ENCODE measurements at regions not wholly inside any gene's neighbourhood (a gene's known extent, or its start where the extent isn't known, plus 50 kb on each side); places are given as distances from the start of the nearest gene placed in this dataset.

- Histone ChIP-seq H4K91ac (ENCODE audit: low read length) (no peak overlapping the region), H3K4me1 (ENCODE audit: control insufficient read depth, insufficient read depth, low read depth, low read length) (no peaks in the 10 kb centered on the region), H2BK120ac (ENCODE audit: low read depth, low read length) (no peak overlapping the region), H2BK15ac (ENCODE audit: low read depth, poor library complexity, severe bottlenecking) (no peak overlapping the region), H3K4me2 (ENCODE audit: low read length, poor library complexity, severe bottlenecking) (no peak overlapping the region), H3K23ac (ENCODE audit: low read length in 2 of 2) (no peak overlapping the region), H3K4me3 (ENCODE audit: insufficient read depth in 1 of 2, low read depth in 1 of 2, low read length in 2 of 2) (no peak overlapping the region), H3K4ac (ENCODE audit: low read depth in 1 of 2, low read length in 2 of 2) (no peak overlapping the region), H3K9me3 (ENCODE audit: control insufficient read depth, low read length) (no peaks in the 10 kb centered on the region), H2BK12ac (ENCODE audit: low read length in 2 of 2) (no peak overlapping the region), H3K18ac (ENCODE audit: low read depth in 1 of 2, low read length in 2 of 2) (no peak overlapping the region), H3K14ac (ENCODE audit: low read length in 2 of 2) (no peak overlapping the region), H2BK5ac (ENCODE audit: low read depth, low read length, poor library complexity, severe bottlenecking) (no peak overlapping the region), H3K9ac (ENCODE audit: low read length) (no peak overlapping the region), H3K27ac (ENCODE audit: low read length, poor library complexity, severe bottlenecking) (no peak overlapping the region), H3K36me3 (ENCODE audit: control insufficient read depth in 1 of 2, insufficient read depth in 2 of 2, low read depth in 1 of 2, low read length in 2 of 2) (no peaks in the 10 kb centered on the region), H2AFZ (ENCODE audit: low read depth, low read length) (no peak overlapping the region), H2AK5ac (ENCODE audit: low read length, severe bottlenecking) (no peak overlapping the region), H3K27me3 (ENCODE audit: control insufficient read depth in 1 of 2, insufficient read depth in 1 of 2, low read length in 2 of 2) (peaks cover 7 to 28% of the 10 kb centered on the region in 2 experiments), H3K79me1 (replicated peaks; ENCODE audit: low read length, poor library complexity, severe bottlenecking) (no peaks in the 10 kb centered on the region), H4K8ac (ENCODE audit: low read length) (no peak overlapping the region)
- WGBS, result 86% methylated on average over 6 of the region's 6 CpGs
- no peak for DNase-seq
These were observed 133.9 kb downstream of the CYP26B1 start for GRCh38 chr2:72013726-72014125.

- Histone ChIP-seq H2BK12ac (ENCODE audit: low read length in 2 of 2) (no peak overlapping the region), H3K14ac (ENCODE audit: low read length in 2 of 2) (no peak overlapping the region), H2BK15ac (ENCODE audit: low read depth, poor library complexity, severe bottlenecking) (no peak overlapping the region), H3K36me3 (ENCODE audit: control insufficient read depth in 1 of 2, insufficient read depth in 2 of 2, low read depth in 1 of 2, low read length in 2 of 2) (no peaks in the 10 kb centered on the region), H2AK5ac (ENCODE audit: low read length, severe bottlenecking) (no peak overlapping the region), H4K8ac (ENCODE audit: low read length) (no peak overlapping the region), H3K9me3 (ENCODE audit: control insufficient read depth, low read length) (no peaks in the 10 kb centered on the region), H3K79me1 (replicated peaks; ENCODE audit: low read length, poor library complexity, severe bottlenecking) (no peaks in the 10 kb centered on the region), H3K27me3 (ENCODE audit: control insufficient read depth in 1 of 2, insufficient read depth in 1 of 2, low read length in 2 of 2) (peaks cover 7 to 34% of the 10 kb centered on the region in 2 experiments), H2BK120ac (ENCODE audit: low read depth, low read length) (no peak overlapping the region), H3K23ac (ENCODE audit: low read length in 2 of 2) (no peak overlapping the region), H2AFZ (ENCODE audit: low read depth, low read length) (no peak overlapping the region), H2BK5ac (ENCODE audit: low read depth, low read length, poor library complexity, severe bottlenecking) (no peak overlapping the region), H3K18ac (ENCODE audit: low read depth in 1 of 2, low read length in 2 of 2) (no peak overlapping the region), H3K4me1 (ENCODE audit: control insufficient read depth, insufficient read depth, low read depth, low read length) (no peaks in the 10 kb centered on the region), H3K9ac (ENCODE audit: low read length) (no peak overlapping the region), H3K4me2 (ENCODE audit: low read length, poor library complexity, severe bottlenecking) (no peak overlapping the region), H3K27ac (ENCODE audit: low read length, poor library complexity, severe bottlenecking) (no peak overlapping the region), H3K4ac (ENCODE audit: low read depth in 1 of 2, low read length in 2 of 2) (no peak overlapping the region), H4K91ac (ENCODE audit: low read length) (no peak overlapping the region), H3K4me3 (ENCODE audit: insufficient read depth in 1 of 2, low read depth in 1 of 2, low read length in 2 of 2) (peak overlapping the region in 1 of 2 experiments; percentile 14)
- no peak for DNase-seq
- WGBS, result 78% methylated on average over 7 of the region's 9 CpGs
These were observed 134.6 kb downstream of the CYP26B1 start for GRCh38 chr2:72012886-72013574.

DNA sequence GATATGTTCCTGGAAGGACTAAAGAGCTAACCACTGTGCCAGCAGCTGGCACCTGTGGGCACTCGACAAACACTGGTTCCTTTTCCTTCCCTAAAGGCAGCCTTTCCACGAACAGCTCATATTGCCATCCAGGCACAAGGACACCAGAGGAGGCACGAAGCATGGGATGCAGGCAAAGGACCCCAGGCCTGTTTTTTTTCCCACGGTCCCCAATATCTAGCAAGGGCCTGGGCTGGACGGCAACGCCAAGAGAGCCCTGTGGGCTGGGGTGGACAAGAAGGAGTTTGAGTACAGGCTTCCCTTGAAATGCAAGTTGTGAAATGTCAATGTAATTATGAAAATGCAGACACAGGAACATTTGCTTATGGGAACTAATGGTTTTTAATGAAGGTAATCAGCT is 135.9 kb downstream of the CYP26B1 start:
- H3K79me1 ChIP-seq (replicated peaks; ENCODE audit: low read length, poor library complexity, severe bottlenecking), result no peaks in the 10 kb centered on the region
- H4K8ac ChIP-seq (ENCODE audit: low read length), result no peak overlapping the region
- no peaks in the 10 kb centered on the region for H3K4me1 ChIP-seq (ENCODE audit: control insufficient read depth, insufficient read depth, low read depth, low read length)
- no peak overlapping the region for H2BK15ac ChIP-seq (ENCODE audit: low read depth, poor library complexity, severe bottlenecking)
- H3K4me3 ChIP-seq (ENCODE audit: insufficient read depth in 1 of 2, low read depth in 1 of 2, low read length in 2 of 2), result no peak overlapping the region
- no peak overlapping the region for H3K14ac ChIP-seq (ENCODE audit: low read length in 2 of 2)
- H2BK5ac ChIP-seq (ENCODE audit: low read depth, low read length, poor library complexity, severe bottlenecking), result no peak overlapping the region
- WGBS, result 85% methylated on average over 6 of the region's 6 CpGs
- H3K18ac ChIP-seq (ENCODE audit: low read depth in 1 of 2, low read length in 2 of 2), result no peak overlapping the region
- no peak overlapping the region for H3K27ac ChIP-seq (ENCODE audit: low read length, poor library complexity, severe bottlenecking)
- no peaks in the 10 kb centered on the region for H3K36me3 ChIP-seq (ENCODE audit: control insufficient read depth in 1 of 2, insufficient read depth in 2 of 2, low read depth in 1 of 2, low read length in 2 of 2)
- no peak overlapping the region for H2BK12ac ChIP-seq (ENCODE audit: low read length in 2 of 2)
- no peaks in the 10 kb centered on the region for H3K9me3 ChIP-seq (ENCODE audit: control insufficient read depth, low read length)
- no peak overlapping the region for H3K4ac ChIP-seq (ENCODE audit: low read depth in 1 of 2, low read length in 2 of 2)
- no peak overlapping the region for H2AFZ ChIP-seq (ENCODE audit: low read depth, low read length)
- H4K91ac ChIP-seq (ENCODE audit: low read length), result no peak overlapping the region
- H2AK5ac ChIP-seq (ENCODE audit: low read length, severe bottlenecking), result no peak overlapping the region
- no peak overlapping the region for H3K4me2 ChIP-seq (ENCODE audit: low read length, poor library complexity, severe bottlenecking)
- no peak overlapping the region for H3K9ac ChIP-seq (ENCODE audit: low read length)
- H2BK120ac ChIP-seq (ENCODE audit: low read depth, low read length), result no peak overlapping the region
- peaks cover 7 to 41% of the 10 kb centered on the region in 2 experiments for H3K27me3 ChIP-seq (ENCODE audit: control insufficient read depth in 1 of 2, insufficient read depth in 1 of 2, low read length in 2 of 2)
- no peak overlapping the region for H3K23ac ChIP-seq (ENCODE audit: low read length in 2 of 2)
- no peak for DNase-seq

DNA sequence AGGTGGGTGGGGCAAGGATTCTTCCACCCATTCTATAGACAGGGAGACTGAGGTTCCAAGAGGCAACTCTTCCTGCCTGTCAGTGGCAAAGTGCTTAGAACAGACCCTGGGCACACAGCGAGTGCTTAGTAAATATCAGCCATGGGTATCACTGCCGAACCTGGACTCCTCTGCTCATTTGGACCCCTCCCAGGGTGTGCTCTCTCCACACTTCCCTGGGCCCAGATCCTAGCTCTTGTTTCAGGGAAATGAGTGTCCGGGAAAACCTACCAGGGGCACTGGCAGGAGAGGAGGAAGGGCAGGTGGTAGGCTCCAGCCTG is 136.3 kb downstream of the CYP26B1 start:
- no peak overlapping the region for H2BK12ac ChIP-seq (ENCODE audit: low read length in 2 of 2)
- no peaks in the 10 kb centered on the region for H3K79me1 ChIP-seq (replicated peaks; ENCODE audit: low read length, poor library complexity, severe bottlenecking)
- no peaks in the 10 kb centered on the region for H3K36me3 ChIP-seq (ENCODE audit: control insufficient read depth in 1 of 2, insufficient read depth in 2 of 2, low read depth in 1 of 2, low read length in 2 of 2)
- no peak overlapping the region for H3K4me2 ChIP-seq (ENCODE audit: low read length, poor library complexity, severe bottlenecking)
- no peaks in the 10 kb centered on the region for H3K4me1 ChIP-seq (ENCODE audit: control insufficient read depth, insufficient read depth, low read depth, low read length)
- no peak overlapping the region for H4K91ac ChIP-seq (ENCODE audit: low read length)
- H3K4ac ChIP-seq (ENCODE audit: low read depth in 1 of 2, low read length in 2 of 2), result no peak overlapping the region
- H3K27me3 ChIP-seq (ENCODE audit: control insufficient read depth in 1 of 2, insufficient read depth in 1 of 2, low read length in 2 of 2), result peaks cover 7 to 42% of the 10 kb centered on the region in 2 experiments
- H4K8ac ChIP-seq (ENCODE audit: low read length), result no peak overlapping the region
- H3K9me3 ChIP-seq (ENCODE audit: control insufficient read depth, low read length), result no peaks in the 10 kb centered on the region
- H3K4me3 ChIP-seq (ENCODE audit: insufficient read depth in 1 of 2, low read depth in 1 of 2, low read length in 2 of 2), result no peak overlapping the region
- WGBS, result 83% methylated on average over 2 of the region's 3 CpGs
- H3K27ac ChIP-seq (ENCODE audit: low read length, poor library complexity, severe bottlenecking), result no peak overlapping the region
- H3K23ac ChIP-seq (ENCODE audit: low read length in 2 of 2), result no peak overlapping the region
- H3K18ac ChIP-seq (ENCODE audit: low read depth in 1 of 2, low read length in 2 of 2), result no peak overlapping the region
- no peak overlapping the region for H2AK5ac ChIP-seq (ENCODE audit: low read length, severe bottlenecking)
- H2BK5ac ChIP-seq (ENCODE audit: low read depth, low read length, poor library complexity, severe bottlenecking), result no peak overlapping the region
- H3K14ac ChIP-seq (ENCODE audit: low read length in 2 of 2), result no peak overlapping the region
- no peak for DNase-seq
- no peak overlapping the region for H2AFZ ChIP-seq (ENCODE audit: low read depth, low read length)
- H3K9ac ChIP-seq (ENCODE audit: low read length), result no peak overlapping the region
- H2BK15ac ChIP-seq (ENCODE audit: low read depth, poor library complexity, severe bottlenecking), result no peak overlapping the region
- no peak overlapping the region for H2BK120ac ChIP-seq (ENCODE audit: low read depth, low read length)

Data from mesenchymal stem cell (in vitro differentiated cells and primary cell).